PC-3 (cell line): ENCODE measurements at regions not wholly inside any gene's neighbourhood (a gene's known extent, or its start where the extent isn't known, plus 50 kb on each side); places are given as distances from the start of the nearest gene placed in this dataset.

Experiments used
- CTCF ChIP-seq: fragments of 300-600 bp; sonication (generic); conservative IDR thresholded peaks from 2 replicates; pipeline ENCODE4 v1.5.1; 2017; ENCODE audit warnings: antibody characterized with exemption, low read depth, mild to moderate bottlenecking, low read length
- EZH2 ChIP-seq: fragments of 300-600 bp; sonication (generic); IDR thresholded peaks from one replicate; pipeline ENCODE4 v1.6.1; 2017; ENCODE audit warnings: antibody characterized with exemption, mild to moderate bottlenecking, low read length; ENCODE audit not compliant: unreplicated experiment

GRCh38 chr10:123573236-123574108 lies 92.7 kb upstream of the GPR26 start:
- TF ChIP-seq CTCF: peak; percentile 79
- TF ChIP-seq EZH2: no peak
